Neuronal stem cell (in vitro differentiated cells): ENCODE measurements at regions not wholly inside any gene's neighbourhood (a gene's known extent, or its start where the extent isn't known, plus 50 kb on each side); places are given as distances from the start of the nearest gene placed in this dataset.
"Not testable (repeated sequence)": the region's sequence is repeated elsewhere in the genome, so short reads cannot be mapped to it uniquely, and the experiment has no call there.

Experiments
- DNase-seq: peaks from one replicate; pipeline ENCODE4 v3.0.0-alpha.2; 2013; ENCODE audit warnings: low spot score
- H2AFZ ChIP-seq: one replicate; pipeline ENCODE4 v1.6.1; 2013; ENCODE audit warnings: mild to moderate bottlenecking, low read length, inconsistent platforms
- H2AK5ac ChIP-seq: 2 replicates; pipeline ENCODE4 v1.6.1; 2013; ENCODE audit warnings: low read depth, mild to moderate bottlenecking, inconsistent platforms, low read length, moderate library complexity, mixed read lengths
- H2BK120ac ChIP-seq: 2 replicates; pipeline ENCODE4 v1.6.1; 2013; ENCODE audit warnings: low read depth, mild to moderate bottlenecking, inconsistent platforms, low read length, moderate library complexity, mixed read lengths
- H2BK12ac ChIP-seq: one replicate; pipeline ENCODE4 v1.6.1; 2013; ENCODE audit warnings: low read length, inconsistent platforms
- H2BK15ac ChIP-seq: 2 replicates; pipeline ENCODE4 v1.6.1; 2013; ENCODE audit warnings: mild to moderate bottlenecking, low read length, inconsistent platforms, mixed read lengths
- H2BK5ac ChIP-seq: one replicate; pipeline ENCODE4 v1.6.1; 2013; ENCODE audit warnings: inconsistent platforms, mild to moderate bottlenecking, low read length, moderate library complexity
- H3K14ac ChIP-seq: one replicate; pipeline ENCODE4 v1.6.1; 2013; ENCODE audit warnings: low read length, inconsistent platforms
- H3K18ac ChIP-seq: 2 replicates; pipeline ENCODE4 v1.6.1; 2013; ENCODE audit warnings: low read length, inconsistent platforms
- H3K23ac ChIP-seq: 2 replicates; pipeline ENCODE4 v1.6.1; 2013; ENCODE audit warnings: low read depth, mild to moderate bottlenecking, mixed read lengths, low read length, inconsistent platforms; ENCODE audit not compliant: poor library complexity
- H3K27ac ChIP-seq: replicated peaks from 3 replicates; pipeline ENCODE4 v1.5.1; 2013; ENCODE audit warnings: low read length, inconsistent platforms
- H3K27me3 ChIP-seq, 3 experiments: 2 replicates each; pipeline ENCODE4 v1.6.1; 2013; ENCODE audit warnings: low read length in 3 of 3, mild to moderate bottlenecking in 2 of 3, inconsistent platforms in 1 of 3, low read depth in 1 of 3, mixed read lengths in 1 of 3, moderate library complexity in 1 of 3; ENCODE audit not compliant: control insufficient read depth in 3 of 3, insufficient read depth in 3 of 3
- H3K36me3 ChIP-seq, 2 donors: replicated peaks in 1 of 2; 2 replicates each; pipeline ENCODE4 v1.6.1; 2013; ENCODE audit warnings: low read length in 2 of 2; ENCODE audit not compliant: control insufficient read depth in 2 of 2, insufficient read depth in 2 of 2
- H3K4ac ChIP-seq: 2 replicates; pipeline ENCODE4 v1.6.1; 2013; ENCODE audit warnings: inconsistent platforms, mild to moderate bottlenecking, low read length, moderate library complexity
- H3K4me1 ChIP-seq, 2 donors: 1 replicate in 1 of 2; 2 replicates in 1 of 2; pipeline ENCODE4 v1.6.1; 2013; ENCODE audit warnings: low read length in 2 of 2, low read depth in 1 of 2; ENCODE audit not compliant: control insufficient read depth in 2 of 2, insufficient read depth in 1 of 2
- H3K4me2 ChIP-seq: one replicate; pipeline ENCODE4 v1.6.1; 2013; ENCODE audit warnings: mild to moderate bottlenecking, low read length, inconsistent platforms; ENCODE audit not compliant: insufficient read depth, poor library complexity, severe bottlenecking
- H3K4me3 ChIP-seq, 2 donors: 2 replicates each; pipeline ENCODE4 v1.5.1; 2013; ENCODE audit warnings: low read length in 2 of 2, mild to moderate bottlenecking in 2 of 2, inconsistent platforms in 1 of 2, moderate library complexity in 1 of 2
- H3K79me1 ChIP-seq: one replicate; pipeline ENCODE4 v1.6.1; 2013; ENCODE audit warnings: low read depth, mild to moderate bottlenecking, inconsistent platforms, low read length, moderate library complexity
- H3K9ac ChIP-seq: one replicate; pipeline ENCODE4 v1.6.1; 2013; ENCODE audit warnings: mild to moderate bottlenecking, low read depth, low read length, inconsistent platforms; ENCODE audit not compliant: poor library complexity
- H3K9me3 ChIP-seq, 2 donors: replicated peaks in 1 of 2; 2 replicates each; pipeline versions ENCODE3 to v1.6.1; 2013; ENCODE audit warnings: low read length in 2 of 2, mild to moderate bottlenecking in 2 of 2, inconsistent platforms in 1 of 2, low read depth in 1 of 2, mixed read lengths in 1 of 2, moderate library complexity in 1 of 2; ENCODE audit not compliant: control insufficient read depth in 2 of 2, insufficient read depth in 1 of 2
- H4K8ac ChIP-seq: one replicate; pipeline ENCODE4 v1.6.1; 2013; ENCODE audit warnings: low read depth, mild to moderate bottlenecking, inconsistent platforms, low read length, moderate library complexity
- H4K91ac ChIP-seq: one replicate; pipeline ENCODE4 v1.6.1; 2013; ENCODE audit warnings: low read length, low read depth, mild to moderate bottlenecking, inconsistent platforms; ENCODE audit not compliant: poor library complexity
- WGBS, 2 donors: extraction: QIAGEN DNeasy Blood & Tissue Kit; methylation state at CpG; one replicate each; pipeline ENCODE4 v1.1.7; 2013; ENCODE audit warnings: missing lambda C conversion rate in 2 of 2, mixed read lengths in 1 of 2; ENCODE audit not compliant: insufficient read length in 2 of 2, insufficient replicate concordance in 1 of 2; ENCODE audit errors: extremely low coverage in 2 of 2; 5-methylcytosine and 5-hydroxymethylcytosine counted together

GRCh38 chr1:214095896-214096295, 108.1 kb downstream of the PROX1 start:
- H2BK120ac ChIP-seq, H4K8ac ChIP-seq, H3K4me2 ChIP-seq, H3K36me3 ChIP-seq, H2BK15ac ChIP-seq, H3K27me3 ChIP-seq, H3K23ac ChIP-seq, H4K91ac ChIP-seq, H3K4me3 ChIP-seq, H3K18ac ChIP-seq, H2BK5ac ChIP-seq, H3K27ac ChIP-seq, H3K9me3 ChIP-seq, DNase-seq, H3K4me1 ChIP-seq, H3K79me1 ChIP-seq, H2AFZ ChIP-seq, H3K14ac ChIP-seq, H2BK12ac ChIP-seq, H2AK5ac ChIP-seq, H3K9ac ChIP-seq, H3K4ac ChIP-seq: not testable (repeated sequence)

DNA sequence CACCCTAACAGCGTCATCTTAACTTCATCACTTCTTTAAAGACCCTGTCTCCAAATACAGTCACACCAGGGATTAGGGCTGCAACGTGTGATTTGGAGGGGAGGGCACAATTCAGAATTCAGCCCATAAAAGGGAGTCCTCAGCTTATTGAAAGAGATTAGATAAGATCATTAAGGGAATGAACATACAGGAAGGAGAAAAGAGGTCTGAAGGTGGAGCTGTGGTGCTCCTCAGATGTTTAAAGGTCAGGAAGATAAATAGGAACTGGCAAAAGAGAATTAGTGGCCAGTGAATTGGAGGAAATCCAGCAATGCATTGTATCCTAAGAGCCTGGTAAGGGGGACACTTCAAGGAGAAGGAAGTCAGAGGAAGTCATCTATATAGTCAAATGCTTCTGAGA, 113.5 kb downstream of the PROX1 start:
- WGBS, 2 donors = no CpG with 5 or more reads among the region's 2 CpGs
- peaks cover 0 to 5% of the 10 kb centered on the region in 2 donors for H3K9me3 ChIP-seq
- no peak overlapping the region for H3K4me3 ChIP-seq
- H4K91ac ChIP-seq = no peak overlapping the region
- no peak overlapping the region for H3K23ac ChIP-seq
- no peak overlapping the region for H2BK15ac ChIP-seq
- no peak overlapping the region for H3K18ac ChIP-seq
- H3K14ac ChIP-seq = no peak overlapping the region
- no peak overlapping the region for H3K9ac ChIP-seq
- no peak overlapping the region for H3K4me2 ChIP-seq
- peaks cover 0 to 4% of the 10 kb centered on the region in 2 donors for H3K4me1 ChIP-seq
- H2AK5ac ChIP-seq = no peak overlapping the region
- no peaks in the 10 kb centered on the region for H3K27me3 ChIP-seq
- H2AFZ ChIP-seq = no peak overlapping the region
- DNase-seq = no peak
- H3K79me1 ChIP-seq = no peaks in the 10 kb centered on the region
- no peak overlapping the region for H3K4ac ChIP-seq
- H4K8ac ChIP-seq = no peak overlapping the region
- H3K36me3 ChIP-seq = no peaks in the 10 kb centered on the region
- no peak overlapping the region for H2BK5ac ChIP-seq
- no peak overlapping the region for H2BK120ac ChIP-seq
- H2BK12ac ChIP-seq = no peak overlapping the region
- no peak overlapping the region for H3K27ac ChIP-seq

GRCh38 chr1:214101828-214102227, 114.1 kb downstream of the PROX1 start:
- Histone ChIP-seq H3K4me1 (peaks cover 0 to 4% of the 10 kb centered on the region in 2 donors), H2BK120ac (no peak overlapping the region), H3K4me2 (no peak overlapping the region), H3K27ac (no peak overlapping the region), H3K18ac (no peak overlapping the region), H2BK15ac (no peak overlapping the region), H4K91ac (no peak overlapping the region), H3K27me3 (no peaks in the 10 kb centered on the region), H3K4ac (no peak overlapping the region), H2BK12ac (no peak overlapping the region), H3K14ac (no peak overlapping the region), H3K9ac (no peak overlapping the region), H2BK5ac (no peak overlapping the region), H3K9me3 (peaks cover 0 to 5% of the 10 kb centered on the region in 2 donors), H2AFZ (no peak overlapping the region), H4K8ac (no peak overlapping the region), H3K23ac (no peak overlapping the region), H3K79me1 (no peaks in the 10 kb centered on the region), H2AK5ac (no peak overlapping the region), H3K4me3 (no peak overlapping the region), H3K36me3 (no peaks in the 10 kb centered on the region)
- no CpG with 5 or more reads among the region's 3 CpGs for WGBS, 2 donors
- no peak for DNase-seq

DNA sequence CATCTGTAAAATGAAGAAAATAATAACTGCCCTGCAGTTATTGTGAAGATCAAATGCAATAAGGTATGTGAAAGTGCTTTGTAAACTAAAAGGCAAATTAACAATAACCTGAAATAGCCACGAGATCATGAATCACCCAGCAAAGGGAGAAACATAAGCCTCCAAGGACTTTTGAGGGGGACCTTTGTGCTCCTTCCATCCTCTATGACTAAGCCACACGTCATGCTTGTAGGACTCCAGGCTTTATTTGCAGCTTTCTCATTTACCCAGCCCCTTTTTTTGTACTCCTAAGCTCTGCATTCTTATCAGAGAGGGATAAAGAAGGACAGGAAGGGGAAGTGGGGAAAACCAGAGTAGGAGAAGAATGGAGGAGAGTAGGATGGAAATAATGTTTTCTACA, 115.1 kb downstream of the PROX1 start:
- Histone ChIP-seq H3K23ac (no peak overlapping the region), H3K4me2 (no peak overlapping the region), H2BK15ac (no peak overlapping the region), H2AK5ac (no peak overlapping the region), H3K18ac (no peak overlapping the region), H3K36me3 (no peaks in the 10 kb centered on the region), H4K91ac (no peak overlapping the region), H3K14ac (no peak overlapping the region), H3K4ac (no peak overlapping the region), H3K4me3 (no peak overlapping the region), H4K8ac (no peak overlapping the region), H3K79me1 (no peaks in the 10 kb centered on the region), H2BK12ac (no peak overlapping the region), H3K9me3 (peaks cover 0 to 5% of the 10 kb centered on the region in 2 donors), H3K9ac (no peak overlapping the region), H2AFZ (peak overlapping the region; percentile 16), H3K27me3 (no peaks in the 10 kb centered on the region), H3K4me1 (peaks cover 4% of the 10 kb centered on the region in 2 donors), H3K27ac (no peak overlapping the region), H2BK120ac (no peak overlapping the region), H2BK5ac (no peak overlapping the region)
- whole genome bisulfite sequencing, 2 donors = no CpG with 5 or more reads among the region's 2 CpGs
- peak; percentile 11 for DNase-seq
